ENCODE measurements at regions not wholly inside any gene's neighbourhood (a gene's known extent, or its start where the extent isn't known, plus 50 kb on each side); places are given as distances from the start of the nearest gene placed in this dataset.

- Histone ChIP-seq H3K4me3 (ENCODE audit: control extremely low read depth in 1 of 5, extremely low read depth in 1 of 5, insufficient read depth in 1 of 5, low read depth in 2 of 5, low read length in 4 of 5) (no peak overlapping the region), H4K20me1 (ENCODE audit: control insufficient read depth, insufficient read depth, low read length, poor library complexity, severe bottlenecking) (no peaks in the 10 kb centered on the region), H3K4me1 (ENCODE audit: control insufficient read depth in 2 of 2, insufficient read depth in 2 of 2, low read length in 2 of 2) (peaks cover 13 to 17% of the 10 kb centered on the region in 2 donors), H3K9me3 (ENCODE audit: control extremely low read depth in 1 of 3, control insufficient read depth in 2 of 3, insufficient read depth in 1 of 3, low read length in 2 of 3) (peaks cover 0 to 9% (median 0%) of the 10 kb centered on the region in 3 donors), H3K79me2 (ENCODE audit: control insufficient read depth, insufficient read depth, low read length) (no peaks in the 10 kb centered on the region), H3K9ac (ENCODE audit: low read length) (no peak overlapping the region), H2AFZ (ENCODE audit: insufficient read depth, low read depth, low read length, poor library complexity, severe bottlenecking) (no peak overlapping the region), H3K27me3 (replicated peaks in 1 of 4; ENCODE audit: control extremely low read depth in 1 of 4, control insufficient read depth in 3 of 4, insufficient read depth in 4 of 4, low read length in 3 of 4) (peaks cover 0 to 34% (median 21%) of the 10 kb centered on the region in 4 experiments), H3K4me2 (replicated peaks; ENCODE audit: low read depth, low read length, poor library complexity, severe bottlenecking) (no peak overlapping the region), H3K27ac (ENCODE audit: low read length in 2 of 2) (no peak overlapping the region), H3K36me3 (replicated peaks in 1 of 2; ENCODE audit: control extremely low read depth in 1 of 2, control insufficient read depth in 1 of 2, extremely low read depth in 1 of 2, insufficient read depth in 2 of 2, low read length in 1 of 2) (no peaks in the 10 kb centered on the region)
- Mint-ChIP-seq H3K4me3 (no peak overlapping the region), H3K4me1 (peaks cover 16% of the 10 kb centered on the region), H3K27ac (no peak overlapping the region), H3K27me3 (peaks cover 34% of the 10 kb centered on the region), H3K9me3 (ENCODE audit: insufficient read depth) (no peaks in the 10 kb centered on the region)
- ATAC-seq (ENCODE audit: low read depth) = no peak
- no peak for DNase-seq
- 92% methylated on average over 9 of the region's 9 CpGs for WGBS (ENCODE audit: insufficient coverage)
- TF ChIP-seq, protein P1, sequence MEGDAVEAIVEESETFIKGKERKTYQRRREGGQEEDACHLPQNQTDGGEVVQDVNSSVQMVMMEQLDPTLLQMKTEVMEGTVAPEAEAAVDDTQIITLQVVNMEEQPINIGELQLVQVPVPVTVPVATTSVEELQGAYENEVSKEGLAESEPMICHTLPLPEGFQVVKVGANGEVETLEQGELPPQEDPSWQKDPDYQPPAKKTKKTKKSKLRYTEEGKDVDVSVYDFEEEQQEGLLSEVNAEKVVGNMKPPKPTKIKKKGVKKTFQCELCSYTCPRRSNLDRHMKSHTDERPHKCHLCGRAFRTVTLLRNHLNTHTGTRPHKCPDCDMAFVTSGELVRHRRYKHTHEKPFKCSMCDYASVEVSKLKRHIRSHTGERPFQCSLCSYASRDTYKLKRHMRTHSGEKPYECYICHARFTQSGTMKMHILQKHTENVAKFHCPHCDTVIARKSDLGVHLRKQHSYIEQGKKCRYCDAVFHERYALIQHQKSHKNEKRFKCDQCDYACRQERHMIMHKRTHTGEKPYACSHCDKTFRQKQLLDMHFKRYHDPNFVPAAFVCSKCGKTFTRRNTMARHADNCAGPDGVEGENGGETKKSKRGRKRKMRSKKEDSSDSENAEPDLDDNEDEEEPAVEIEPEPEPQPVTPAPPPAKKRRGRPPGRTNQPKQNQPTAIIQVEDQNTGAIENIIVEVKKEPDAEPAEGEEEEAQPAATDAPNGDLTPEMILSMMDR (IDR thresholded peaks at IDR 0.05) = no peak
- no peak for TF ChIP-seq EZH2 (IDR thresholded peaks at IDR 0.05; ENCODE audit: borderline replicate concordance, insufficient read depth, low read depth, low read length, poor library complexity, severe bottlenecking)
- intact Hi-C loops (cut with micrococcal nuclease) = no loop called here
- POLR2A ChIA-PET = no interaction called here
- CTCF ChIA-PET = interaction anchor here (0.9 kb wide), 1 partner anchor 478 kb away, joined by 3 read pairs; no protein-coding TSS in a partner anchor
These were observed 123.8 kb upstream of the LPCAT1 start for GRCh38 chr5:1647580-1647979.

GRCh38 chr5:1644810-1645571, 121.2 kb upstream of the LPCAT1 start:
- no peaks in the 10 kb centered on the region for H3K79me2 ChIP-seq (ENCODE audit: control insufficient read depth, insufficient read depth, low read length)
- H3K4me1 Mint-ChIP-seq = peaks cover 16% of the 10 kb centered on the region
- H3K9me3 Mint-ChIP-seq (ENCODE audit: insufficient read depth) = no peaks in the 10 kb centered on the region
- POLR2A ChIA-PET = interaction anchor here (0.6 to 1.2 kb wide), 3 partner anchors 11 to 506 kb away, joined by 3 to 9 read pairs (median 4); no protein-coding TSS in a partner anchor
- intact Hi-C loops (cut with micrococcal nuclease) = no loop called here
- H3K36me3 ChIP-seq (replicated peaks in 1 of 2; ENCODE audit: control extremely low read depth in 1 of 2, control insufficient read depth in 1 of 2, extremely low read depth in 1 of 2, insufficient read depth in 2 of 2, low read length in 1 of 2) = no peaks in the 10 kb centered on the region
- CTCF ChIA-PET = interaction anchor here (0.6 to 6.8 kb wide), 40 partner anchors 8 to 976 kb away, joined by 3 to 84 read pairs (median 4); no protein-coding TSS in a partner anchor
- H3K27me3 Mint-ChIP-seq = peaks cover 34% of the 10 kb centered on the region
- peak overlapping the region; percentile 16 for H3K4me3 Mint-ChIP-seq
- H3K27ac Mint-ChIP-seq = no peak overlapping the region
- no peak overlapping the region for H3K9ac ChIP-seq (ENCODE audit: low read length)
- H3K9me3 ChIP-seq (ENCODE audit: control extremely low read depth in 1 of 3, control insufficient read depth in 2 of 3, insufficient read depth in 1 of 3, low read length in 2 of 3) = peaks cover 0 to 4% (median 0%) of the 10 kb centered on the region in 3 donors
- no peak for TF ChIP-seq EZH2 (IDR thresholded peaks at IDR 0.05; ENCODE audit: borderline replicate concordance, insufficient read depth, low read depth, low read length, poor library complexity, severe bottlenecking)
- TF ChIP-seq, protein P1 (IDR thresholded peaks at IDR 0.05) = peak; percentile 85
- H3K4me2 ChIP-seq (replicated peaks; ENCODE audit: low read depth, low read length, poor library complexity, severe bottlenecking) = peak overlapping the region; percentile 57
- H2AFZ ChIP-seq (ENCODE audit: insufficient read depth, low read depth, low read length, poor library complexity, severe bottlenecking) = peak overlapping the region; percentile 34
- H3K4me3 ChIP-seq (ENCODE audit: control extremely low read depth in 1 of 5, extremely low read depth in 1 of 5, insufficient read depth in 1 of 5, low read depth in 2 of 5, low read length in 4 of 5) = no peak overlapping the region
- WGBS (ENCODE audit: insufficient coverage) = 8% methylated on average over 49 of the region's 52 CpGs
- H3K27me3 ChIP-seq (replicated peaks in 1 of 4; ENCODE audit: control extremely low read depth in 1 of 4, control insufficient read depth in 3 of 4, insufficient read depth in 4 of 4, low read length in 3 of 4) = peaks cover 0 to 32% (median 18%) of the 10 kb centered on the region in 4 experiments
- no peaks in the 10 kb centered on the region for H4K20me1 ChIP-seq (ENCODE audit: control insufficient read depth, insufficient read depth, low read length, poor library complexity, severe bottlenecking)
- peaks cover 10 to 14% of the 10 kb centered on the region in 2 donors for H3K4me1 ChIP-seq (ENCODE audit: control insufficient read depth in 2 of 2, insufficient read depth in 2 of 2, low read length in 2 of 2)
- peak; percentile 86 for ATAC-seq (ENCODE audit: low read depth)
- no peak overlapping the region for H3K27ac ChIP-seq (ENCODE audit: low read length in 2 of 2)
- peak; percentile 88 for DNase-seq
